ENCODE measurements at regions not wholly inside any gene's neighbourhood (a gene's known extent, or its start where the extent isn't known, plus 50 kb on each side); places are given as distances from the start of the nearest gene placed in this dataset.

- Mint-ChIP-seq H3K4me3 (no peak overlapping the region), H3K27ac (no peak overlapping the region), H3K4me1 (no peaks in the 10 kb centered on the region), H3K27me3 (ENCODE audit: insufficient read depth, low read depth, poor library complexity) (no peaks in the 10 kb centered on the region), H3K36me3 (ENCODE audit: low read depth) (no peaks in the 10 kb centered on the region), H3K9me3 (no peaks in the 10 kb centered on the region)
- H3K27me3 ChIP-seq (ENCODE audit: insufficient read depth): no peaks in the 10 kb centered on the region
- ATAC-seq: no peak
- H3K4me2 ChIP-seq: no peak overlapping the region
- H3K4me1 ChIP-seq (ENCODE audit: insufficient read depth): no peaks in the 10 kb centered on the region
- H3K9me2 ChIP-seq (ENCODE audit: insufficient read depth): no peaks in the 10 kb centered on the region; the same call in 1 of the 2 replicates
- no peaks in the 10 kb centered on the region for H3K36me3 ChIP-seq (ENCODE audit: insufficient read depth)
- no peak overlapping the region for H3K27ac ChIP-seq (ENCODE audit: low read depth)
- DNase-seq (ENCODE audit: low spot score): no peak
- TF ChIP-seq STAT1 (IDR thresholded peaks at IDR 0.05; ENCODE audit: unreplicated experiment) (no peak), EZH2phosphoT487 (IDR thresholded peaks at IDR 0.05; ENCODE audit: unreplicated experiment) (no peak), ZNF331 (CRISPR knock-in tag; IDR thresholded peaks at IDR 0.05; ENCODE audit: low read depth) (no peak), REST (IDR thresholded peaks at IDR 0.05; ENCODE audit: unreplicated experiment) (no peak), JUNB (IDR thresholded peaks at IDR 0.05; ENCODE audit: unreplicated experiment) (no peak), EZH2 (IDR thresholded peaks at IDR 0.05; ENCODE audit: low read depth, unreplicated experiment) (no peak), ETS1 (IDR thresholded peaks at IDR 0.05) (no peak), CREB1 (CRISPR knock-in tag; IDR thresholded peaks at IDR 0.05; ENCODE audit: low read depth) (no peak), NANOG (IDR thresholded peaks at IDR 0.05; ENCODE audit: borderline replicate concordance) (no peak), CTCF (conservative IDR thresholded peaks at IDR 0.05; ENCODE audit: low read depth in 2 of 2) (no peak), POLR2AphosphoS5 (IDR thresholded peaks at IDR 0.05; ENCODE audit: low read depth) (no peak), ZNF462 (CRISPR knock-in tag; IDR thresholded peaks at IDR 0.05) (no peak)
- no peaks in the 10 kb centered on the region for H3K79me2 ChIP-seq (replicated peaks; ENCODE audit: insufficient read depth)
- no peak overlapping the region for H2AFZ ChIP-seq
- no peaks in the 10 kb centered on the region for H4K20me1 ChIP-seq (replicated peaks; ENCODE audit: insufficient read depth)
- H3K4me3 ChIP-seq: no peak overlapping the region
- H3F3A ChIP-seq (replicated peaks; ENCODE audit: low read depth): no peaks in the 10 kb centered on the region
These were observed 217.9 kb upstream of the KLF4 start for GRCh38 chr9:107707428-107707837.

Data from GM23338 (cell line).